Sigmoid colon (tissue), 6 donors: ENCODE measurements at regions not wholly inside any gene's neighbourhood (a gene's known extent, or its start where the extent isn't known, plus 50 kb on each side); places are given as distances from the start of the nearest gene placed in this dataset.
"Not testable (repeated sequence)": the region's sequence is repeated elsewhere in the genome, so short reads cannot be mapped to it uniquely, and the experiment has no call there.

Experiments
- DNase-seq: peaks from one replicate; pipeline ENCODE4 v3.0.0-alpha.2; 2019
- H3K27ac ChIP-seq, 4 donors: fragments of 200-600 bp; sonication (generic); one replicate each; pipeline ENCODE4 v1.5.1; 2016 to 2019; ENCODE audit warnings: mild to moderate bottlenecking in 1 of 4
- H3K27me3 ChIP-seq, 3 donors: fragments of 200-600 bp; sonication (generic); one replicate each; pipeline ENCODE4 v1.5.1; 2019; ENCODE audit warnings: mild to moderate bottlenecking in 1 of 3
- H3K36me3 ChIP-seq, 4 donors: fragments of 200-600 bp; sonication (generic); one replicate each; pipeline ENCODE4 v1.5.1; 2016 to 2019
- H3K4me1 ChIP-seq, 4 donors: fragments of 200-600 bp; sonication (generic); one replicate each; pipeline ENCODE4 v1.5.1; 2017 to 2019
- H3K4me3 ChIP-seq, 4 donors: fragments of 200-600 bp; sonication (generic); one replicate each; pipeline ENCODE4 v1.5.1; 2017 to 2019; ENCODE audit warnings: mild to moderate bottlenecking in 2 of 4, moderate library complexity in 1 of 4
- H3K9me3 ChIP-seq, 4 donors: fragments of 200-600 bp in 3 of 4; sonication (generic) in 3 of 4; one replicate each; pipeline versions ENCODE4 v1.5.1 to v1.6.1; 2013 to 2019
- EP300 ChIP-seq, 4 donors: sonication (generic); formaldehyde crosslinking; IDR thresholded peaks; one replicate each; pipeline ENCODE4 v1.6.1; 2017; ENCODE audit warnings: antibody characterized with exemption in 4 of 4
- POLR2A ChIP-seq, 2 donors: fragments of 450-650 bp; IDR thresholded peaks; one replicate each; pipeline ENCODE4 v1.6.1; 2016; ENCODE audit warnings: antibody characterized with exemption in 2 of 2, mild to moderate bottlenecking in 2 of 2, moderate library complexity in 2 of 2
- POLR2AphosphoS5 ChIP-seq, 4 donors: sonication (generic); formaldehyde crosslinking; IDR thresholded peaks; one replicate each; pipeline ENCODE4 v1.6.1; 2017; ENCODE audit warnings: antibody characterized with exemption in 4 of 4
- WGBS, 2 donors: extraction: QIAGEN DNeasy Blood & Tissue Kit; methylation state at CpG; one replicate each; pipeline ENCODE4 v1.1.7; 2013; 5-methylcytosine and 5-hydroxymethylcytosine counted together
- intact Hi-C: fragments of 100-400 bp; cut with DNase I; formaldehyde crosslinking; loops from one replicate; pipeline ENCODE4 v1.15.1; 2023
- TF ChIP-seq, protein P1 (sequence below), 4 experiments: fragments of 450-650 bp in 3 of 4; fragments of 200-600 bp in 1 of 4; IDR thresholded peaks; one replicate each; pipeline ENCODE4 v1.5.1; 2016 to 2019; ENCODE audit warnings: antibody characterized with exemption in 4 of 4, mild to moderate bottlenecking in 3 of 4, moderate library complexity in 2 of 4
- donor health status: healthy with polysubstance abuse.
- donor health status: healthy.

DNA sequence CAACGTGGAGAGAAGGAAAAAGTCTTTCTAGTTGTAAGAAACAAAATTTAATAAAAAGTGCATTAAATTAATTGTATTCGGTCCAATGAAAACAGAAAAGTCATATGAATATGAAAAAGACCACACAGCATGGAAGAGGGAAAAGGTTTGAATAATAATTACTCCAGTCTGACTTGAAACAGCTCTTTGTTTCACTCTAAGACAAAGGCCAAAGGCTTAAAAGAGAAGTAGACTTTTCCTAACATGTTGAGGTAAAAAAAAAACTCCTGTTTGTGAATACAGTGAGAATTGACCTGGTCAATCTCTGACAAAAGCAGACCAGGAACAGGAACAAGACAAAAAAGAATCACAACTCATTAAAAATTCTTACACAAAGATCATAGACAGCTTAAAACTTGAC is 429.8 kb downstream of the TOX3 start:
- no peak for TF ChIP-seq POLR2A (IDR thresholded peaks at IDR 0.05)
- peaks cover 0 to 4% (median 2%) of the 10 kb centered on the region in 4 donors for H3K9me3 ChIP-seq
- H3K27me3 ChIP-seq, result no peaks in the 10 kb centered on the region
- no peak for DNase-seq
- WGBS, 2 donors, result 58 to 90% methylated on average over 2 of the region's 2 CpGs
- no peaks in the 10 kb centered on the region for H3K36me3 ChIP-seq
- H3K27ac ChIP-seq, result no peak overlapping the region
- H3K4me3 ChIP-seq, result no peak overlapping the region
- intact Hi-C loops, result no loop called here
- H3K4me1 ChIP-seq, result no peaks in the 10 kb centered on the region

GRCh38 chr16:52114379-52114778 is 432.6 kb downstream of the TOX3 start:
- intact Hi-C loops, result no loop called here
- TF ChIP-seq, protein P1, sequence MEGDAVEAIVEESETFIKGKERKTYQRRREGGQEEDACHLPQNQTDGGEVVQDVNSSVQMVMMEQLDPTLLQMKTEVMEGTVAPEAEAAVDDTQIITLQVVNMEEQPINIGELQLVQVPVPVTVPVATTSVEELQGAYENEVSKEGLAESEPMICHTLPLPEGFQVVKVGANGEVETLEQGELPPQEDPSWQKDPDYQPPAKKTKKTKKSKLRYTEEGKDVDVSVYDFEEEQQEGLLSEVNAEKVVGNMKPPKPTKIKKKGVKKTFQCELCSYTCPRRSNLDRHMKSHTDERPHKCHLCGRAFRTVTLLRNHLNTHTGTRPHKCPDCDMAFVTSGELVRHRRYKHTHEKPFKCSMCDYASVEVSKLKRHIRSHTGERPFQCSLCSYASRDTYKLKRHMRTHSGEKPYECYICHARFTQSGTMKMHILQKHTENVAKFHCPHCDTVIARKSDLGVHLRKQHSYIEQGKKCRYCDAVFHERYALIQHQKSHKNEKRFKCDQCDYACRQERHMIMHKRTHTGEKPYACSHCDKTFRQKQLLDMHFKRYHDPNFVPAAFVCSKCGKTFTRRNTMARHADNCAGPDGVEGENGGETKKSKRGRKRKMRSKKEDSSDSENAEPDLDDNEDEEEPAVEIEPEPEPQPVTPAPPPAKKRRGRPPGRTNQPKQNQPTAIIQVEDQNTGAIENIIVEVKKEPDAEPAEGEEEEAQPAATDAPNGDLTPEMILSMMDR (IDR thresholded peaks at IDR 0.05), result no peak
- TF ChIP-seq EP300 (IDR thresholded peaks at IDR 0.05) (no peak), POLR2A (IDR thresholded peaks at IDR 0.05) (no peak), POLR2AphosphoS5 (IDR thresholded peaks at IDR 0.05) (no peak)
- Histone ChIP-seq H3K4me1 (no peaks in the 10 kb centered on the region), H3K27ac (no peak overlapping the region), H3K36me3 (no peaks in the 10 kb centered on the region), H3K9me3 (peaks cover 0 to 4% (median 0%) of the 10 kb centered on the region in 4 donors), H3K4me3 (no peak overlapping the region), H3K27me3 (no peaks in the 10 kb centered on the region)
- no peak for DNase-seq
- WGBS, 2 donors, result 37 to 63% methylated on average over 4 of the region's 4 CpGs

DNA sequence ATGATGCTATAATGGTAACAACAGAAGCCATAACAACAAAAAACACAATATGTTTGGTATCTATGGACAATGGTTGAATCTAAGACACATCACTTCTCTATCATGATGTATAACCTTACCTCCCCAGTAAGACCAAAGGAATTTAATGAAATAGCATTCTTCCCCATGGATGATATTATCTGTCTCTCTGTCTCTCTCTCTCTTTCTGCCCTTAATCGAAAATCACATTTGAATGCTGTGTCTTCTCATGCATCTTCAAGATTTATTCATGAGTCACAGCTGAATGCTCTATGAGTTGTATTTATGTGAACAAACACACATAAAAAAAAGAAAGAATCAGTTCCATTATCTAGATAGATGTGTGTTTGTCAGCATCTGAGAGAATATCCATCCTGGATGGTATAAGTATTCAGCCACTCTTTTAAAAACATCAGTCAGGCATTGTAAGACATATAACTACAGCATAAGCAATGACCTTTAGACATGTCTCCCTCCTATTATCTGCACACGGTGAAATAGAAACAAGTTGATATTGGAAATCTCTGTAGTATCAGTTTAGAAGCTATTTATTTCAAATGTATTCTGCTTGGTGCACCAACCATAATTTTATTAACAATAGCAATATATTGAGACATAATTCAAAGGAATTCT is 433.3 kb downstream of the TOX3 start:
- Histone ChIP-seq H3K4me3 (no peak overlapping the region), H3K9me3 (no peaks in the 10 kb centered on the region), H3K36me3 (no peaks in the 10 kb centered on the region), H3K27me3 (no peaks in the 10 kb centered on the region), H3K4me1 (no peaks in the 10 kb centered on the region), H3K27ac (no peak overlapping the region)
- WGBS, 2 donors, result 48 to 74% methylated on average over 2 of the region's 2 CpGs
- TF ChIP-seq POLR2A (IDR thresholded peaks at IDR 0.05) (no peak), POLR2AphosphoS5 (IDR thresholded peaks at IDR 0.05) (no peak), EP300 (IDR thresholded peaks at IDR 0.05) (no peak)
- TF ChIP-seq, protein P1 (IDR thresholded peaks at IDR 0.05), result no peak
- intact Hi-C loops, result no loop called here
- no peak for DNase-seq

DNA sequence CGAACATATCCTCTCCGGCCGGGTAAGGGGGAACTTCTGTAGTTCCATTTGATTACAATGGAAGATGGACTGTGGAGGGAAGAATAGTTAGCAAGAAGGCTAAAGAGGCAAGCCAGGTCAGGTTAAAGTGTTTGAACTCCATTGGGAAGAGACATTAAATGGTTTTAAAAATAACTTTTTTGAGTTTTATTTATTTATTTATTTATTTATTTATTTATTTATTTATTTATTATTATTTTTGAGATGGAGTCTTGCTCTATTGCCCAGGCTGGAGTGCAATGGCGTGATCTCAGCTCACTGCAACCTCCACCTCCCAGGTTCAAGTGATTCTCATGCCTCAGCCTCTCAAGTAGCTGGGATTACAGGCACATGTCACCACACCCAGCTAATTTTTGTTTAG is 441.9 kb downstream of the TOX3 start:
- H3K9me3 ChIP-seq, H3K27me3 ChIP-seq, H3K27ac ChIP-seq, H3K4me3 ChIP-seq, DNase-seq, H3K36me3 ChIP-seq, H3K4me1 ChIP-seq, intact Hi-C loops: not testable (repeated sequence)
- 85 to 94% methylated on average over 4 of the region's 4 CpGs for whole genome bisulfite sequencing, 2 donors

- no peak for DNase-seq
- H3K4me1 ChIP-seq, result no peaks in the 10 kb centered on the region
- intact Hi-C loops, result no loop called here
- no peak overlapping the region for H3K27ac ChIP-seq
- H3K27me3 ChIP-seq, result no peaks in the 10 kb centered on the region
- TF ChIP-seq, protein P1 (IDR thresholded peaks at IDR 0.05), result no peak
- no peak for TF ChIP-seq EP300 (IDR thresholded peaks at IDR 0.05)
- TF ChIP-seq POLR2AphosphoS5 (IDR thresholded peaks at IDR 0.05), result no peak
- no peak for TF ChIP-seq POLR2A (IDR thresholded peaks at IDR 0.05)
- 84 to 87% methylated on average over 1 of the region's 1 CpG for WGBS, 2 donors
- H3K9me3 ChIP-seq, result no peaks in the 10 kb centered on the region
- H3K36me3 ChIP-seq, result no peaks in the 10 kb centered on the region
- no peak overlapping the region for H3K4me3 ChIP-seq
Measured at GRCh38 chr16:52103791-52104190, 443.2 kb downstream of the TOX3 start.

DNA sequence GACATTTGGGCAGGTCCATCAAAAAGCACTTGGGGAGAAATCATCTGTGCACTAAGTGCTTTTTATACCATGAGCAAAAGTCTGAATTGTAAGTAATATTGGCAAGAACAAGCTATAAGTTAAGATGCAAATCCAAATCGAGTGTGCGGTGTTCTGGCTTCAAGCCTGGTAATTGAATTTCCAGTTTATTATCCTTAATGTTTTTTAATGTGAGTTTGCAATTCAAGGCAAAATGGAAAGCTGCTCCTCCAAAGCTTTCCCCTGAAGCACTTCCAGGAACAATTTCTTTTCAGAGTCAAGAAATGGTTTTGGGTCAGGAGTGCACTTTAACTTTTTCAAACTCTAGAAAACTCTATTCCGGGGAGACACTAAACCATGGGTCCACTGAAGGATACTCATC is 445.7 kb downstream of the TOX3 start:
- Histone ChIP-seq H3K9me3 (no peaks in the 10 kb centered on the region), H3K4me3 (no peak overlapping the region), H3K27me3 (no peaks in the 10 kb centered on the region), H3K36me3 (no peaks in the 10 kb centered on the region), H3K27ac (no peak overlapping the region), H3K4me1 (no peaks in the 10 kb centered on the region)
- 88 to 92% methylated on average over 3 of the region's 3 CpGs for WGBS, 2 donors
- DNase-seq, result no peak
- intact Hi-C loops, result no loop called here
- TF ChIP-seq, protein P1 (IDR thresholded peaks at IDR 0.05), result no peak
- no peak for TF ChIP-seq EP300 (IDR thresholded peaks at IDR 0.05)
- TF ChIP-seq POLR2AphosphoS5 (IDR thresholded peaks at IDR 0.05), result no peak
- TF ChIP-seq POLR2A (IDR thresholded peaks at IDR 0.05), result no peak
